ENCODE measurements at regions not wholly inside any gene's neighbourhood (a gene's known extent, or its start where the extent isn't known, plus 50 kb on each side); places are given as distances from the start of the nearest gene placed in this dataset.
A peak's percentile ranks its signal among the peaks of the same experiment; 100 is the strongest.
"Not testable (repeated sequence)": the region's sequence is repeated elsewhere in the genome, so short reads cannot be mapped to it uniquely, and the experiment has no call there.

DNA sequence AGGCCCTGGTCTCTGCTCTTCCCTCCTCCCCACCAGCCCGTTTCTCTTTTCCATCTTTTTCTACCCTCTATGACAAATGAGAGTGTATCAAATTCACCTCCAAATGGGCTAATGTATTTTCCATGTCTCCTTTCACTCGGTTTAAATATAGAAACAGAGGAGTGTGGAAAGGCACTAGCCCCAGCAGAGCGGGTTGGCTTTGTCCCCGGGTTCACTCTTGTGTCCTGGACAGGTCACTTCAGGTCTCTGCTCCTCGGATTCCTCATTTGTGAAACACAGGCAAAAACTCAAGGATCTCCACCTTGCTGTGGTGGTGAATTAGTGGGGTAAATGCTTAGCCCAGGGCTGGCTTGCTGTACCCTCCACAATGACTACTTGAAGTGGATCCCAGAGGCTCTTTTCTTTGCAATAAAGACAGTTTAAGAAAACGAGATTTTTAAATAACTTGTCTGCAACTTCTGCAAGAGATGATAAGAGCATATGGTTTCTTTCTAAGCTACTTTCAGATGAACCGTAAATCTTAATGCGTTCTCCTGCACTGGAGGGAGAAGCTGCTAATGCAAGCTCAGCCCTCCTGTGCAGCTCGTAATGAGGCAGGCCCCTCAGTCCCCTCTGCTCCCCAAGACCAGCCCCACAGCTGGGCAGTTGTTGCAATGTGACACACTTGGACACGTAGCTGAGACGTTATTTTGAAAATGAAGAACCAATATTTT is 292.9 kb downstream of the THBS2 start:
- DNase-seq = no peak

DNA sequence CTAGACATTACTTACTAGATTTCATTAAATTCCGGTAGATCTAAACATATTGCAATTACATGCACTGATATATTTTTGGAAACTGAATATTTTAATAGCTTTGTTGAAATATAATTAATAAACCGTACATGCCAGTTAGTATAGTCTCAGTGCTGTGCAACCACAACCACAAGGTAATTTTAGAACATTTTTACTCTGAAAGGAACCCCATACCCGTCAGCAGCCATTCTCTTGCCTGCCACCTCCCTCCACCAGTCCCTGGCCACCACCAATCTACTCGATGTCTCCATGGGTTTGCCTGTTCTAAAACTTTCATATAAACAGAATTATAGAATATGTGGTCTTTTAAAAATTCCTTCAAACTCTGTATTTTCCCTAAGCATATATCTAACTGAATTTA is 293.9 kb downstream of the THBS2 start:
- no peak for DNase-seq

DNA sequence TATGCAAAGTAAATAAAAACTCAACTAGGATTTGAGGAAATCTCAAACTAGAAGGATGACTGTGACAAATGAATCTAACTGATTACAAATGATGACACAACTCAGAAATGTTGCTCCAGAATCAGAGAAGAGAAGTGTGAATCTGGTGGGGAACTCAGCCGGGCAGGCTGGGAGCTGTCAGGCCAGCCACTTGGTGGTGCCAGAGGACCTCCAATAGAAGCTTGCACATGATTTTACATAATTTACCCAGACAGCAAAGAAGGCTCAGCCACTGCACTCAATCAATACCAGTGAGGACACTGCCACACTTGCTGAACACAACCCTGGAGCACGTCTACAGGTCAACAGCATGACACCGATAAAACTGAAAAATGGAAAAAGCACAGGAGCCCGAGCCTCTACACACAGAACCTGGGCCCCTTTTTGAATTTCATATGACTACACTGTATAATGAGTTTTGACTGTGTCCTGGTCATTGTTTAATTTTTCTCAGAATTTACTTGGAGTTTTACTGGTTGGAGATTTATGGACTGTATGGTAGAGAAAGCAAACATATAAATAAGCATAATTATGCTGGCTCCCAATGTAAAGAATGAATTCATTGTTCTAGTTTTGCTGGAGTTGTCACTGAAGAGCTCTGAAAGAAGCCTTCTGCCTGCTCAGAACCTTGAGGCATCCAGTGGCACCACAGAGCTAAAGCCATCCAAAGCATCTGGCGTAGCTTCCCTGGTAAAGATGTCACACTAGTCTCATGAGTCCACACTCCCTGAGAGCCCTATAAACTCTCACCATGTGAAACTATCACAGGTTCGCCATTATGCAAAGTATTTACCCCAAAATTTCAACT is 296.5 kb downstream of the THBS2 start:
- DNase-seq = peak; percentile 64

DNA sequence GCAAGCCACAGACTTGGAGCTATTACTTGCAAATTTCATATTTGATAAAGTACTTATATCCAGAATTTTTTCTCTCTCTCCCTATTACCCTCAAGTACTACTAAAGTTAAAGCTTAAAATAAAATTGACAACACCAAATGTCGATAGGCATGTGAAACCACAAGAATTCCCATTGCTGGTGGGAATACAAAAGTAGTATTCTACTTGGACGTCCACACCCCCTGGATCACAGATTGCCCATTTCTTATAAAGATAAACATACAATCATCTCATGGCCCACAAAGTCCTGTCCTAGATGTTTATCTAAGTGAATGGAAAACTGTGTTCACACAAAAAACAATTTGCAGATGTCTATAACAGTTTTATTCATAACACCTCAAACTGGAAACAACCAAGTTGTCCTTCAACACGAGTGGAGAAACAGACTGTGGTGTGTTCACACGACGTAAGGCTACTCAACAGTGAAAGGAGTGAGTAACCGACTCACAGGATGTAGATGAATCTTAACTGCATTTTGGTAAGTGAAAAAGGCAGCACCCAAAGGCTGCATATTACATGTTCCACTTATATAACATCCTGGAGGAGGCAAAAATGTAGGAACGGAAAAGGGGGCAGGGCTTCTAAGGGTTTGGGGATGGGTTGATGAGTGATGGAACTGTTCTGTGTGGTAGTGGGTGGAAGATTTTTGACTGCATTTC is 297.4 kb downstream of the THBS2 start:
- no peak for DNase-seq

DNA sequence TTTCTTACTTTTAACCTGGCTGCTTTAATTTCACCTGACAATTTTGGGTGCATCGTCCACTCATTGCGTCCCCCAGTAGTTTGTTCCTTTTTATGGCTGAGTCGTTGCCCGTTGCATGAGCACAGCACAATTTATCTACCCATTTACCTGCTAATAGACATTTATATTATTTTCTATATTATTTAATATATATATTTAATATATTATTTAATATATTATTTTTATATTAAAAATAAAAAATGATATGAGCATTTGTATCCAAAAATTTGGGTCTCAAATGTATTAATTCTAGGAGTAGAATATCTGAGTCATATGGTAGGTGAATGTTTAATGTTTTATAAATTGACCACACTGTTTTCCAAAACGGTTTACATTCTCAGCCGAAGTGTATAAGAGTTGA is 300.2 kb downstream of the THBS2 start:
- no peak for DNase-seq

DNA sequence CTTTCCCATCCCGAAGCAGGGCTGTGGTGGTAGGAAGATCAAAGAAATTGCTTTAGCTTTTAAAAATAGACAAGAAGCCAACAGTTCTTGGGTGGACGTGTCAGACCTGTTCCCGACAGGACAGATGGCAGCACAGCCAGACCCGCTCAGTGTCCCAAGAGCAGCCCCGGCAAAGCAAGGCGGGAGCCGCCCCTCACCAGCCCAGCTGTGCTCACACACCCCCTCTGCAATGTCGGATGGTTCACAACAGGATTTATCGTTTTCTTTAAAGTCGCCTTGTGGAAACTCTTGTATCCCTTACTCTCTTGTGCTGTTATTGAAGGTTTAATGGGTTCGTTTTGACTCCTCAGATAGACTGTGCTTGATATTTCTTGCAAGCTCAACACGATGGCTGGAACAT is 302.4 kb downstream of the THBS2 start:
- no peak for DNase-seq

DNA sequence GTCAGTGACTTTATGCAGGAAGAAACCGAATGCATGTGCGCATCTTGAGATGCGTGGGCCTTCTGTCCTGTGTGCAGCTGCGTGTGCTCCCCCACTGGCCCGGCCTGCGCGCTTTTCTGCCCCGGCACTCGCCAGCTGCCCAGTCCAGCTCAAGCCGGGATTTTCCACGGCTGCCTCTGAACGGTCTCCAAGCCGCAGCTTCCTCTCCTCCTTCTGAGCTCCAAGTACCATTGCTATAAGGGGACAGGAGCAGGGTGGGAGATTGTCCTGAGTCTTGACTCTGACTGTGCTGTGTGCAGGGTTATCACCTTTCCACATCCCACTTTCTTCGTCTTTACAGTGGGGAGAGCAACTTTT is 302.8 kb downstream of the THBS2 start:
- DNase-seq = no peak

DNA sequence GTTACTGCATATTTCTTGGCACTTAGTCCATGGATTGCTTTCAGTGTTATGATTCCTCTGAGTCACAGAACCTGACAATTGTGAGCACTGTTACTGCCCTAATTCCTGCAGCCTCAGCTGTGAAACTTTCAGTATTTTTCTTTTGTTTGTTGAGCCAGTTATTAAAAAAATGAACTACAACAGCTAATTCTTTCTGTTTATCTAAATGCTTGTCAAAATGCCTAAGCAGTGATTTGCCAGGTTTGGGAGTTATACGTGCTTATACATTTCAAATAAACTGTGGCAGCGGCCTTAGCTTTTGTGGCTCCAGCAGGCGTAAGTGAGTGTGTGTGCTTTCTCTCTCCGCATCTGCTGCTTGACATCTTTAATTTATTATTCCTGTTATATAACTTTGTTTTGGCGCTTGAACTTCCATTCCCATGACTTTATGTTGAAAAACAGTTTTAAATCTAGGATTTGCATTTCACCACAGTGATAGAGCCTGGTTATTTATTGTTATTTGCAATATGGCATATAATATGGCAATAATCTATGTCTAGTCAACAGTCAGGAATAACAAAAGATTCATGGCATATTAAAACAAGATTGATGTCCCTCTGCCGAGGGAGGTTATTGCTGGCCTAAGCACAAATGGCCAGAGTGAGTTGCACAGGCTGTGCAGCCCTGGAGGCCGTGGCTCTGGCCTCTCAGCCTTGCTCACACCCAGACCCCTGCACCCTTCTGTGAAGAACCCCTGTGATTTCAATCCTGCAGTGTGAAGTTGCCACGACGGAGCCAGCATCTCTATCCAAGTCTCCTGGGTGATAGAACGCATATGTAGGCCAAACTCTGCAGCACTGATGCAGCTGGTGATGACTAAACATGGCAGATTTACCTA is 303.4 kb downstream of the THBS2 start:
- no peak for DNase-seq

DNA sequence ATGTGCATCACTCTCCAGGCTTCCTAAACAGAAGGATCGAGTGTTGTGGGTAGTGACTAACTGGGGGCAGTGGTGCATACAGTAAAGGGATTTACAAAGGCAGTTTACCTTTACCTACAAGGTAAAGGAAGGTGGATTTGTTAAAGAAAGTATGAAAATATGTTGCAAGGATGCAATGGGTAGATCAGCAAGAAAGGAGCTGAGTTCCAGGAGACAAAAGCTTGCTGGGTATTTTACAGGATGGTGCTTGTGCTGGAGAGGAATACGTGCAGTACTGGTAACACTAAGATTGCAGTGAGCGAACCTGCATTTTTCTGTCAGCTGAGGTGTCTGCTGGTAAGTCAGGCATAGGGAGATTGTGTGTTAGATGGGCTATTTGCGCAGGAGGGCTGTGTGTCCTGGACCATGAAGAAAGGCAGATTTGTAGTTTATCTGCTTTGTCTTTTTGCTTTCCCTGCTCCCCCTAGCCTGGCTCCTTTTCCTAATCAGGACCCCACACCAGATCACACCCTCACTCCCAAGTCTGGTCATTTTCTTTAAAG is 304.6 kb downstream of the THBS2 start:
- no peak for DNase-seq

DNA sequence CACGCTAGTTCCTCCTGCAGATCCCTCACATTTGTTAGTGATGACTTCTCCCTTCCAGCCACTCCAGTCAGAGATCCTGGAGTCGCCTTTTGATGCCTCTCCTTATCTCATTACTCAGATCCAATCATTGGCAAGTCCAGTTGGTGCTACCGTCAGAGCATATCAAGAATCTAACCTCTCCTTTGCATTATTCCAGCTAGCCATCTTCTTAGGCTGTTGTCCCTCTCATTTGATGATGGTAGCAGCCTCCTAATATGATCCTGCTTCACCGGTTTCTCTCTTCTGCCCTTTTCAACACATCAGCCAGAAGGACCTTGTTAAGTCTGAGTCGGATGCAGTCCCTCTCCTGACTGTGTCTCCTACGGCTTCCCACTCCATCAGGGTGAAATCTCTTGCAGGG is 305.6 kb downstream of the THBS2 start:
- DNase-seq = no peak

DNA sequence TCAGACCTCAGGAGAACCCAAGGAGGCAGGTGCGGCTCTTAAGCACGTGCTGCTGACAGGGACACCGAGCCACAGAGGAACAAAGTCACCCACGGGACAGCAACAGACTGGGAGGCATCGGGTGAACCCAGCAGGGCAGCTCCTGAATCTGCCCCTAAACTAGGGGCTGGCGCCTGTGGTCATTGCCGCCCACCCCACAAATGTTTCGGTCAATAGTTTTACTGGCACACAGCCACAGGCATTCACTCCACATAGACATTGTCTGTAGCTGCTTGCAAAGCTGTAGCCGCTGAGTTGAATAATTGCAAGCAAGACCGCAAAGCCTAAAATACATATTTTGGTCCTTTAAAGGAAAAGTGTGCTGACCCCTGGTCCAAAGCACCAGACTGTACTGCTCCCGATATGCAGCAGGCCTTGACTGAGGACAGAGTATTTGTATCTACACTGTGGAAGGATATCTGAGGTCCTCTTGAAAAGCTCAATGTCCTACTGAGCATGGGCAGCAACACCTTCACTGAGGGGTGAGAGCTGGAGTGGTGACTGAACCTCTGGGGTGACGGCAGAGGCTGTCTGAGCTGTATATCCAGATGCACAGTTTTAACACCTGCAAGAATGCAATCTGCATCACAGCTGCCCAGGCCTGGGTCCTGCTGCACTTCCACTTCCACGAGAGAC is 310.3 kb downstream of the THBS2 start:
- no peak for DNase-seq

DNA sequence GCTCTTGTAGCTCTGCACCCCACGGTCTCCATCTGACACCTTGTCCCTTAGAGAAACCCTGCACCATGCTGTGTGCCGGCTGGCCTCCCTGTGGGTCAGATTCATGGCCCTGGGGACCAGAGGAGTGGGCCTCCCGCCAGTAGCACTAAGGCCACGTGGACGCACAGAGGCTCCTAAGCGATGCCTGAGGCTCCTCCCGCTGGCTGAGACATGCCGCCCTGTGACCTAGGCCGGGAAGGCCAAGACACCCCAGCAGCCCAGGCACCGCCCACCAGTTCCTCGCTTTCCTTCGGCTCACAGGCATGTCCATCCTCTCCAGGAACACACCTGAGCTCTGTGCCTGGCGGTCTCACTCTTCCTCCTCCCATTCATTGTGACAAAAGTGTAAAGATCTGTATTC is 311.0 kb downstream of the THBS2 start:
- no peak for DNase-seq

DNA sequence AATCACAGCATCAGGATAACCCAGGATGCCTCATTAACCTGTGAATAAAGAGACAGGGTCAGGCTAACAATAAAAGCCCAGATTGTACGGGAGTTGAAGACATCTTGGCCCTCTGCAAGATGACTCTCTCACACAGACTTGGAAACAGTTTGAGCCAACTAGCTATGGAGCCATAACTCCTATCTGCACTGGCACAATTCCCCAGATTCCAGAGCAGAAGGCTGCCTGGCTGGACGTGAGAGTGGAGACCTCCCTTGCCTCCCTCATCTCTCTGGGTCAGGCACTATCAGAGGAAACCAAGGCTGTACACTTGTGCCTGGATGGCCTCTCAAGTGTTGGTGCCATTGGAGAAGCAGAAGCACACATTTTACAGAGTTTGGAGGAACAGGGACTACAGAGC is 312.6 kb downstream of the THBS2 start:
- DNase-seq = no peak

DNA sequence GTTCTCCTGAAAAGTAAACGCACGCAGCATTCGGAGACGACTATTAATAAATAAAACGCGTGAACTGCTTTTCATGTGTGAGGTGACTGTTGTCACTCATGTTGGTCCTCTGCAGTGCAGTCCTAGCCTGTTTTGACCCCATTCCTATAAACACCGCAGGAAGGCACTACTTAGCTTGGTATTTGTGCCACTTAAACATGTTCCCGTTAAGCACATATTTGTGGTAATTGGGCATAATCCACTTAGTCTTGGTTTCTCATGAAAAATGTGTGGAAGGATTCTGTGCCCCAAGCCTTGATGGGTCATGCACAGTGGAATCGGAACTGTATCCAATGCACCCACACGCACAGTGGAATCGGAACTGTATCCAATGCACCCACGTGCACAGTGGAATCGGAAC is 313.9 kb downstream of the THBS2 start:
- no peak for DNase-seq

DNA sequence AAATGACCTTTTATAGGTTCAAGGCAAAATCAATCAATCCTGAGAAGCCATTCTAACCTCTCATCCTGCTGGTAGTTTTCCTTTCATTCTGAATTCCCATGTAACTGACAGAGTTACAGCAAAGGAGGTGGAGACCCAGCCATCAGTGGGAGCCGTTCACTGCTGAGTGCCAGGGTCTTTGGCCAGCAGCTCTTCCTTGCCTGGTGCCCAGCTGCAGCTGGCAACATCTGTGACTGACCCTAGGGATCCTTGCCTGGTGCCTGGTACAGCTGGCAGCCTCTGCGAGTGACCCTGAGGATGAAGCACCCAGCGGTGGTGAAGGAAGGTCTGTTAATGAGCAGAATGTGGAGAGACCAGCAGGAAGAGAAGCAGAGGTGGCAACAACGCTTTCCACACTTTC is 314.6 kb downstream of the THBS2 start:
- no peak for DNase-seq

DNA sequence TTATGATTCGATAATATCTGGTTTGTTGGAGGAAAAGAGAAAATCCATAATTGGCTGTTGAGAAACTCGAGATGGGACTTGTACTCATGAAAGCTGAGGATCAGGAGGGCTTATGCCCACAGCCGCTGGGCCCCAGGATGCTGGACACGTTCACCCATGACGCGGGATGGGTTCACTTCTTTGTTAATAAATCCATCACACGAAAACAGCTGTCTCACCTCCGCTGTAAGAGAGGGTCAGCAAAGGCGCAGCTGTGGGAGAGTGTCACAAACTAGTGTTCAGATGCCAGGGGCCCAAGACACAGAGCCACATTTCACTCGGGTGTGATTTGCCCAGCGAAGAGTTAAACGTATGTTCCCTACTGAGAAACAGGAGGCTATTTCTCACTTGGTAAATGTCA is 315.1 kb downstream of the THBS2 start:
- no peak for DNase-seq

DNA sequence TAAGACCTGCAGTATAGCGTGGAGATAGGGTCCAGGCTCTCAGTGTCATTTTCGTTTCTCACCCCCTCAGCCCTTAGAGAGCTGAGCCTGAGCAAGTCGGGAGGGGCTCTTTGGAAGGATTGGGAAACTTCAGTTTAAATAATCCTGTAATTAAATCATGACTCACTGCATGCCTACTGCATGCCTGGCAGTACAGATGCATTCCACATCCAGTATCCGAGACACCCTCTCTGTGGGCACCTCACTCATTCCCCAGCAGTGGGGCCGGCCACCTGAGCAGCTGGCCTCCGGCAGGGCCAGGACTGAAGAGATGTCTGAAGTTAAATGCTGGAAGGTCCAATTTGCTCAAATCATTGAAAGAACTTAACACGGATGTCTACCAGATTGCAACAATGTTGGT is 316.6 kb downstream of the THBS2 start:
- DNase-seq = no peak

DNA sequence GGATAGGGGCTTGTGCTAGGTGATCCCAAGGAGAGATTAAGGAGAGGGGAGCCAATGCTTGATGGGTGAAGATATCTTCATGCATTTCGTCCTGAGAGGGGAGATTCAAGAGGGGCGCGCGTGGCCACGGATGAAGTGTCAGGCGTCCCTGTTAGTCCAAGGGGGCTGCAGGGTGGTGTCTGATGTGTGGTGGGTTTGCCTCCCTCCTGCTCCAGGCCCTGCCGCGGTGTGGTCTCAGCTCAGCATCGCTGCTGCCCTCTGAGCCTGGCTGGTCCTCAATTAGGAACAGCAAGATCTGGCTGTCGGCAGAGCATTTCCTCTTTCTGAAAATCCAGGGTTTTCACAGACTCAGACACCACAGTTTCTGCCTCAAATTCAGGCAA is 318.0 kb downstream of the THBS2 start:
- DNase-seq = no peak

DNA sequence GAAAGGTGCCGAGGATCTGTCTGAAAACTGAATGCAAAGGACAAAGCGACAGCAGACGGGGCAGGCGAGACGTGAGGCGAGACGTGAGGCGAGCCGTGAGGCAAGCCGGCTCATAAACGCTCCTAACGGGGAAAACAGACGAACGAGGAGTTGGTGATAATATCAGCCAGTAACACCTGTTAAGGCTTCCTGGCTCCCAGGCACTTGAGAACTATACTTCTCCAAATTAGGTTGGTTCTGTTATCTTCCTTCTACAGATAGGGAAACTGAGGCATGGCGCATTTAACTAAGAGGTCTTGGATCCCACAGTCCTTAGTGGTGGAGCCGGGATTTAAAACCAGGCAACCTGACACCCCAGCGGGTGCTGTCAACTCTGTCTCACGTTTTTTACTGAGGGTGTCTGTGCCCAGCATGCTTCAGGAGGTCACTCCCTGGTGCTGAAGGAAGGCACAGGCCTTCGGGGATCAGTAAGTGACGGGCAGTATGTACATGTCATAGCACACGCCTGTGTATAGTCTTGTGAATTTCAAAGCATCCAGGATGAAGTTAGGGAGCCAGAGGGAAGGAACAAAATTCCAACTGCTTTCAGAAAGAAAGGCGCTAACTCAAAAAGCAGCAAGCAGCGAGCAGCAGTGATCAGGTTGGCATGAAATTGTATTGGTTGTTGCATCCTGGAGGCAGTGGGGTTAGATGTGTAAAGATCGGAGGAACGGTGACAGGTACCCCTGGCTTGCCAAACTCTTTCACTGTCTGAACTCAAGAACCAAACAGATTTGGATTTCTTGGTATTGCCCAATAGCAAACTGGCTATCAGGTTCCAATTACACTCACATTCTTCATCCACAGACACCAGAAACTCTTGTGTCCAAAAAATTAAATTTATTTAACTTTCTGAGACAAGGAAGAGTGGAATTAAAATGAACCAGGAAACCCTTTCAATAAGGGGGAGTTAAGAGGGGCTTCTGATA is 318.7 kb downstream of the THBS2 start:
- DNase-seq = no peak

DNA sequence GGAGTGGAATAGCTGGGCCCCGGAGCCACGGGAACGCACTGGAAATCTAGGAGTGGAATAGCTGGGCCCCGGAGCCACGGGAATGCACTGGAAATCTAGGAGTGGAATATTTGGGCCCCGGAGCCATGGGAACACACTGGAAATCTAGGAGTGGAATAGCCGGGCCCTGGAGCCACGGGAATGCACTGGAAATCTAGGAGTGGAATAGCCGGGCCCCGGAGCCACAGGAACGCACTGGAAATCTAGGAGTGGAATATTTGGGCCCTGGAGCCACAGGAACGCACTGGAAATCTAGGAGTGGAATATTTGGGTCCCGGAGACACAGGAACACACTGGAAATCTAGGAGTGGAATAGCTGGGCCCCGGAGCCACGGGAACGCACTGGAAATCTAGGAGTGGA is 321.5 kb downstream of the THBS2 start:
- not testable (repeated sequence) for DNase-seq

DNA sequence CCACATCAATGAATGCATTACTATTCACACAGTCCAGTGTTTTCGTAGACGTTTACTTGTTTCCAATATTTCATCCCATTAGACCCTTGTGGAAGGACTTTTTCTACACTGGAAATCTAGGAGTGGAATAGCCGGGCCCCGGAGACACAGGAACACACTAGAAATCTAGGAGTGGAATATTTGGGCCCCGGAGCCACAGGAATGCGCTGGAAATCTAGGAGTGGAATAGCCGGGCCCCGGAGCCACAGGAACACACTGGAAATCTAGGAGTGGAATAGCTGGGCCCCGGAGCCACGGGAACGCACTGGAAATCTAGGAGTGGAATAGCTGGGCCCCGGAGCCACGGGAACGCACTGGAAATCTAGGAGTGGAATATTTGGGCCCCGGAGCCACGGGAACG is 322.6 kb downstream of the THBS2 start:
- DNase-seq = not testable (repeated sequence)

Data from NCI-H2029 (cell line).